K562 (cell line): ENCODE measurements at regions not wholly inside any gene's neighbourhood (a gene's known extent, or its start where the extent isn't known, plus 50 kb on each side); places are given as distances from the start of the nearest gene placed in this dataset.

Experiments
- C11orf30 ChIP-seq: fragments of 450-650 bp; IDR thresholded peaks from 2 replicates; pipeline ENCODE4 v1.6.1; 2016; ENCODE audit warnings: low read depth, mild to moderate bottlenecking
- FOXP4 ChIP-seq: sonication (generic); formaldehyde crosslinking; IDR thresholded peaks from 2 replicates; pipeline ENCODE4 v1.8.0; 2022; ENCODE audit warnings: mild to moderate bottlenecking, missing genetic modification reagents, borderline replicate concordance
- NRF1 ChIP-seq, 2 experiments: fragments of 450-650 bp; IDR thresholded peaks in 1 of 2; conservative IDR thresholded peaks in 1 of 2; 2 replicates each; pipeline ENCODE4 v1.6.1; 2014; ENCODE audit warnings: mild to moderate bottlenecking in 2 of 2
- POLR2AphosphoS5 ChIP-seq: IDR thresholded peaks from 2 replicates; pipeline ENCODE4 v1.6.1; 2011; ENCODE audit warnings: mild to moderate bottlenecking, low read depth, low read length, moderate library complexity; ENCODE audit not compliant: control insufficient read depth, insufficient read depth
- RAD21 ChIP-seq, 2 experiments: fragments of 250-450 bp in 1 of 2; fragments of 450-650 bp in 1 of 2; sonication (Bioruptor Pico) in 1 of 2; formaldehyde crosslinking in 1 of 2; IDR thresholded peaks in 1 of 2; conservative IDR thresholded peaks in 1 of 2; 2 replicates each; pipeline versions ENCODE4 v1.4.0 to v1.8.0; 2020 to 2022; ENCODE audit warnings: mild to moderate bottlenecking in 2 of 2, moderate library complexity in 1 of 2
- RBM22 ChIP-seq: fragments of 200-400 bp; formaldehyde crosslinking; IDR thresholded peaks from 2 replicates; pipeline ENCODE4 v1.6.1; 2018; ENCODE audit warnings: low read length, low read depth; ENCODE audit not compliant: poor library complexity, severe bottlenecking
- RFX5 ChIP-seq: IDR thresholded peaks from 2 replicates; pipeline ENCODE4 v1.6.1; 2011; ENCODE audit warnings: low read depth, mild to moderate bottlenecking, improper control_type of control experiment, low read length
- U2AF1 ChIP-seq: fragments of 200-400 bp; formaldehyde crosslinking; optimal IDR thresholded peaks from 2 replicates; pipeline ENCODE3; 2017; ENCODE audit warnings: mild to moderate bottlenecking, low read depth, low read length, moderate library complexity
- ZBTB40 ChIP-seq, 2 experiments: fragments of 450-650 bp in 1 of 2; sonication (generic) in 1 of 2; formaldehyde crosslinking in 1 of 2; IDR thresholded peaks; 2 replicates each; pipeline versions ENCODE4 v1.7.1 to v1.9.0; 2016 to 2022; ENCODE audit warnings: inconsistent platforms in 1 of 2, mild to moderate bottlenecking in 1 of 2, missing genetic modification reagents in 1 of 2
- ZNF655 ChIP-seq: fragments of 250-450 bp; sonication (Bioruptor Pico); IDR thresholded peaks from 2 replicates; pipeline ENCODE4 v1.5.0; 2021

- TF ChIP-seq ZBTB40 (IDR thresholded peaks at IDR 0.05) (no peak), ZBTB40 (CRISPR knock-in tag; IDR thresholded peaks at IDR 0.05) (no peak), ZNF655 (no peak), NRF1 (conservative IDR thresholded peaks at IDR 0.05 in 1 of 2, IDR thresholded peaks at IDR 0.05 in 1 of 2) (no peak), U2AF1 (no peak), POLR2AphosphoS5 (no peak), FOXP4 (CRISPR knock-in tag) (no peak), RBM22 (no peak), C11orf30 (peak; percentile 29; the same call in 1 of the 2 replicates), RFX5 (no peak), RAD21 (CRISPR knock-in tag; conservative IDR thresholded peaks at IDR 0.05 in 1 of 2, IDR thresholded peaks at IDR 0.05 in 1 of 2) (peak; percentile 11 to 33; a peak in 2 of 4 replicates)
These were observed 942.7 kb upstream of the NDST4 start (continued) for GRCh38 chr4:116055857-116056827.
